Astrocyte of the cerebellum (primary cell): ENCODE measurements at regions not wholly inside any gene's neighbourhood (a gene's known extent, or its start where the extent isn't known, plus 50 kb on each side); places are given as distances from the start of the nearest gene placed in this dataset.

ENCODE experiments used
- DNase-seq: peaks from one replicate; pipeline ENCODE4 v3.0.0-alpha.2; 2011; ENCODE audit warnings: low read depth
- H3K4me3 ChIP-seq: 2 replicates; pipeline ENCODE4 v1.5.1; 2011; ENCODE audit warnings: mild to moderate bottlenecking, low read depth, low read length, moderate library complexity
- in situ Hi-C: cut with HindIII; loops from 2 replicates; pipeline ENCODE4 v1.10.0; 2017; ENCODE audit warnings: low sequenced_read_pairs
- TF ChIP-seq, protein P1 (sequence below): IDR thresholded peaks from 2 replicates; pipeline ENCODE4 v1.5.1; 2012; ENCODE audit warnings: low read length, low read depth, moderate library complexity, mild to moderate bottlenecking; ENCODE audit errors: missing control alignments

DNA sequence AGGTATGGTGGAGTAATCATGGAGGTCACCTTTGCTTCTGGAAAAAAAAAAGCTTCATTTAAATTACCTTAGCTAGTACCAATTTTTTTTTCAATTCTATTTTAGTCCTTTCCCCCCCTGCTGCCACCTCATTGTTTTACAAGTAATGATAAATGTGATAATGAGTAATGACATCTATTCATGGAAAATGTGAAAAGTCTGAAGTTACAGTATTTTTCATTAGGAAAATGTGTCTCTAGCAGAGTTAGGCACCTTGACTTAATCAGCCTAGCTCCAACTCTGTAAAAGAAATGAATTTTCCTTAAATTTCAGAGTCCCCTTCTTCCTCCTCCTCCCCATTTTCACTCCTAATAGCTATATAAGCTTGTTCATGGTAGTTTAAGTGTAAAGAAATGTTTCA is 204.9 kb upstream of the USP25 start:
- TF ChIP-seq, protein P1, sequence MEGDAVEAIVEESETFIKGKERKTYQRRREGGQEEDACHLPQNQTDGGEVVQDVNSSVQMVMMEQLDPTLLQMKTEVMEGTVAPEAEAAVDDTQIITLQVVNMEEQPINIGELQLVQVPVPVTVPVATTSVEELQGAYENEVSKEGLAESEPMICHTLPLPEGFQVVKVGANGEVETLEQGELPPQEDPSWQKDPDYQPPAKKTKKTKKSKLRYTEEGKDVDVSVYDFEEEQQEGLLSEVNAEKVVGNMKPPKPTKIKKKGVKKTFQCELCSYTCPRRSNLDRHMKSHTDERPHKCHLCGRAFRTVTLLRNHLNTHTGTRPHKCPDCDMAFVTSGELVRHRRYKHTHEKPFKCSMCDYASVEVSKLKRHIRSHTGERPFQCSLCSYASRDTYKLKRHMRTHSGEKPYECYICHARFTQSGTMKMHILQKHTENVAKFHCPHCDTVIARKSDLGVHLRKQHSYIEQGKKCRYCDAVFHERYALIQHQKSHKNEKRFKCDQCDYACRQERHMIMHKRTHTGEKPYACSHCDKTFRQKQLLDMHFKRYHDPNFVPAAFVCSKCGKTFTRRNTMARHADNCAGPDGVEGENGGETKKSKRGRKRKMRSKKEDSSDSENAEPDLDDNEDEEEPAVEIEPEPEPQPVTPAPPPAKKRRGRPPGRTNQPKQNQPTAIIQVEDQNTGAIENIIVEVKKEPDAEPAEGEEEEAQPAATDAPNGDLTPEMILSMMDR = no peak
- DNase-seq = no peak
- no peak overlapping the region for H3K4me3 ChIP-seq
- in situ Hi-C loops = no loop called here

DNA sequence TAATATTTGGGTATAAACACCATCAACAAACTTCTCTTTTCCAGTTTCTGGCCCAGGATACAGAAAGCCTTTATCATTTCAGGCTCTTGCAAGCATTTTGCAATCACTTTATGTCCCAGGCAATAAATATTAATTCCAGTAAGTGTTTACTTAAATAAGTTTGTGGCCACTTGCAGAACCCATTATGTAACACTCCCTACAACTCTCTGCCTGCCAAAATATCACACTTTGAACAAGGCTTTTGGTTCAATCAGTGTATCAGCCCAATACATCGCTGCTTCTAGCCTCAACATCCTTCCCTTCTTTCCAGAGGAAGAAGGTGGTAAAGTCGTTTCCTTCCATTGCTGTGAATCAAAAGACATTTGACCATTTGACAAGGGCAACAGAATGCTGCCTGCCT is 203.0 kb upstream of the USP25 start:
- no peak for DNase-seq
- H3K4me3 ChIP-seq = no peak overlapping the region
- in situ Hi-C loops = no loop called here
- TF ChIP-seq, protein P1 = no peak

DNA sequence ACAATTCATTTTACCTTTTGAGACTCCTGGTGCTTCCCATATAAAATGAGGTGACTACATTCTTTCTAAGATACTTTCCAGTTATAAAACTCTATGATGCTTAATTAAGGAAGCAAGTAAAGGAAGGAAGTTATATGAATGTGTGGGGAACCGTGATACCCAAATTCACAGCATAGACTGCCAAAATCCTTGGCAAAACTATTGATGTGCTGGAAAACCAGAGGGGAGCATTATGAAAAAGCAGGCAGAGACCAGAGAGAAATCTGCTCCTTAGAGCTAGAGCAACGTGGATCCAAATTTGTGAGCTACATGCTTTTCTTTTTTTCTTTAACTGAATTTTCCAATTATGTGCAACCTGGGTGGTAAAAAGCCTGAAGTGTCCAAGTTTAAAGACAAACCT is 201.4 kb upstream of the USP25 start:
- H3K4me3 ChIP-seq = no peak overlapping the region
- in situ Hi-C loops = no loop called here
- TF ChIP-seq, protein P1 = no peak
- no peak for DNase-seq

- TF ChIP-seq, protein P1 = no peak
- in situ Hi-C loops = no loop called here
- no peak for DNase-seq
- H3K4me3 ChIP-seq = no peak overlapping the region
Observed at GRCh38 chr21:15531986-15532385, 197.8 kb upstream of the USP25 start.

GRCh38 chr21:15533618-15534017 is 196.2 kb upstream of the USP25 start:
- H3K4me3 ChIP-seq = no peak overlapping the region
- DNase-seq = no peak
- TF ChIP-seq, protein P1 = no peak
- in situ Hi-C loops = no loop called here

DNA sequence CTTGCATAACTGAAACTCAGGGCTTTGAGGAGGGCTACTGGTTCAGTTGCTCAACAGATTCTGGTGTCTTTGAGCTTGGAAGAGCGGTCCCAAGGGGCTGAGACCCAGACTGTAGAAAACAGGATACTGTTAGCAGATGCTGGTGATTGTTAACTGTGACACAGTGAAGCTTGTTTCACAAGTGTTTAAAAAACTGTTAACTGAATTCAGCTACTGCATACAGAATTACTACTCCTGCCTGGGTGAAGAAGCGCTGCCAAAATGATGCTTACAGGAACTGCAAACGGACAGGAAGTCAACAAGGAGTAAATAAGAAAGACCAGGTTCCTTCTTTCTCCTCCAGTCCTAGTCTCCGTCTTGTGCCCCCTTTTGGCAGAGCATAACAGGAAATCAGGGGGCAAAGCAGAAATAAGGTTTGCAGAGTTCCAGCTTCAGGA is 195.3 kb upstream of the USP25 start:
- TF ChIP-seq, protein P1 = no peak
- in situ Hi-C loops = no loop called here
- no peak overlapping the region for H3K4me3 ChIP-seq
- DNase-seq = no peak

GRCh38 chr21:15539376-15539775 is 190.4 kb upstream of the USP25 start:
- TF ChIP-seq, protein P1 = no peak
- no peak overlapping the region for H3K4me3 ChIP-seq
- in situ Hi-C loops = no loop called here
- DNase-seq = peak; percentile 5
